Right lobe of liver (tissue), 6 donors: ENCODE measurements at regions not wholly inside any gene's neighbourhood (a gene's known extent, or its start where the extent isn't known, plus 50 kb on each side); places are given as distances from the start of the nearest gene placed in this dataset.
A peak's percentile ranks its signal among the peaks of the same experiment; 100 is the strongest.

Experiments used
- ATAC-seq, 4 donors: fragments of 200-7000 bp; cut with Tn5 transposase; one replicate each; pipeline ENCODE4 v1.9.1; 2020; ENCODE audit warnings: mild to moderate bottlenecking in 4 of 4, moderate library complexity in 4 of 4
- DNase-seq, 3 donors: peaks; one replicate each; pipeline ENCODE4 v3.0.0-alpha.2; 2020
- H3K27ac ChIP-seq, 3 donors: fragments of 200-600 bp; one replicate each; pipeline ENCODE4 v1.8.0; 2022
- H3K27me3 ChIP-seq, 2 donors: fragments of 200-600 bp; one replicate each; pipeline ENCODE4 v1.8.0; 2022
- H3K36me3 ChIP-seq, 4 donors: fragments of 200-600 bp; sonication (generic) in 1 of 4; one replicate each; pipeline versions ENCODE4 v1.5.1 to v1.8.0; 2017 to 2022; ENCODE audit warnings: control low read depth in 1 of 4
- H3K4me1 ChIP-seq, 4 donors: fragments of 200-600 bp; sonication (generic) in 1 of 4; one replicate each; pipeline versions ENCODE4 v1.5.1 to v1.8.0; 2017 to 2022; ENCODE audit warnings: control low read depth in 1 of 4
- H3K4me3 ChIP-seq, 3 donors: fragments of 200-600 bp; one replicate each; pipeline ENCODE4 v1.8.0; 2022
- H3K9me3 ChIP-seq, 4 donors: fragments of 200-600 bp; sonication (generic) in 1 of 4; one replicate each; pipeline versions ENCODE4 v1.5.1 to v1.8.0; 2017 to 2022; ENCODE audit warnings: control low read depth in 1 of 4
- POLR2A ChIP-seq: fragments of 450-650 bp; IDR thresholded peaks from one replicate; pipeline ENCODE4 v1.6.1; 2017; ENCODE audit warnings: antibody characterized with exemption, mild to moderate bottlenecking
- WGBS: methylation state at CpG from one replicate; pipeline ENCODE4 v1.1.6; 2018; ENCODE audit warnings: low coverage, low lambda C conversion rate; ENCODE audit not compliant: insufficient coverage; ENCODE audit errors: missing lambda C conversion rate; 5-methylcytosine and 5-hydroxymethylcytosine counted together
- intact Hi-C, 2 donors: fragments of 100-400 bp; cut with DNase I; formaldehyde crosslinking; loops; one replicate each; pipeline versions ENCODE4 v1.11.2 to v1.14.1; 2022
- TF ChIP-seq, protein P1 (sequence below), 4 donors: fragments of 200-600 bp in 3 of 4; fragments of 450-650 bp in 1 of 4; IDR thresholded peaks; one replicate each; pipeline versions ENCODE4 v1.5.1 to v1.8.0; 2016 to 2022; ENCODE audit warnings: antibody characterized with exemption in 4 of 4, mild to moderate bottlenecking in 2 of 4
- donor health status: DM: no; HTN: yes; CAD: no.
- donor health status: DM: no; HTN: no; CAD: no.
- donor health status: DM: no; HTN: no; CAD: no.
- donor health status: DM: no; HTN: yes; CAD: no.
- donor health status: DM: no; HTN: yes; CAD: no.

DNA sequence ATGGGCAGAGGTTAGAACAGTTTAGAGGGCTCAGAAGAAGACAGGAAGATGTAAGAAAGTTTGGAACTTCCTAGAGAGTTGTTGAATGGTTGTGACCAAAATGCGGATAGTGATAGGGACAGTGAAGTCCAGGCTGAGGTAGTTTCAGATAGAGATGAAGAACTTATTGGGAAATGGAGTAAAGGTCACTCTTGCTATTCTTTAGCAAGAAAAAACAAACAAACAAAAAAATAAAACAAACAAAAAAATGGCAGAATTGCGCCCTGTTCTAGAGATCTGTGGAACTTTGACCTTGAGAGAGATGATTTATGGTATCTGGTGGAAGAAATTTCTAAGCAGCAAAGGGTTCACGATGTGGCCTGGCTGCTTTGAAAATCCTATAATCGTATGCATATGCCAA is 185.1 kb upstream of the SFRP2 start:
- Histone ChIP-seq H3K27me3 (no peaks in the 10 kb centered on the region), H3K9me3 (peaks cover 0 to 3% (median 0%) of the 10 kb centered on the region in 4 donors), H3K4me3 (no peak overlapping the region), H3K4me1 (peaks cover 0 to 6% (median 0%) of the 10 kb centered on the region in 4 donors), H3K27ac (peak overlapping the region in 1 of 3 donors; percentile 46), H3K36me3 (no peaks in the 10 kb centered on the region)
- 19% methylated on average over 4 of the region's 4 CpGs for WGBS
- no peak for DNase-seq
- TF ChIP-seq, protein P1, sequence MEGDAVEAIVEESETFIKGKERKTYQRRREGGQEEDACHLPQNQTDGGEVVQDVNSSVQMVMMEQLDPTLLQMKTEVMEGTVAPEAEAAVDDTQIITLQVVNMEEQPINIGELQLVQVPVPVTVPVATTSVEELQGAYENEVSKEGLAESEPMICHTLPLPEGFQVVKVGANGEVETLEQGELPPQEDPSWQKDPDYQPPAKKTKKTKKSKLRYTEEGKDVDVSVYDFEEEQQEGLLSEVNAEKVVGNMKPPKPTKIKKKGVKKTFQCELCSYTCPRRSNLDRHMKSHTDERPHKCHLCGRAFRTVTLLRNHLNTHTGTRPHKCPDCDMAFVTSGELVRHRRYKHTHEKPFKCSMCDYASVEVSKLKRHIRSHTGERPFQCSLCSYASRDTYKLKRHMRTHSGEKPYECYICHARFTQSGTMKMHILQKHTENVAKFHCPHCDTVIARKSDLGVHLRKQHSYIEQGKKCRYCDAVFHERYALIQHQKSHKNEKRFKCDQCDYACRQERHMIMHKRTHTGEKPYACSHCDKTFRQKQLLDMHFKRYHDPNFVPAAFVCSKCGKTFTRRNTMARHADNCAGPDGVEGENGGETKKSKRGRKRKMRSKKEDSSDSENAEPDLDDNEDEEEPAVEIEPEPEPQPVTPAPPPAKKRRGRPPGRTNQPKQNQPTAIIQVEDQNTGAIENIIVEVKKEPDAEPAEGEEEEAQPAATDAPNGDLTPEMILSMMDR (IDR thresholded peaks at IDR 0.05) = no peak
- TF ChIP-seq POLR2A = no peak
- intact Hi-C loops = no loop called here
- peak; percentile 59 to 83 (median 62) for ATAC-seq

DNA sequence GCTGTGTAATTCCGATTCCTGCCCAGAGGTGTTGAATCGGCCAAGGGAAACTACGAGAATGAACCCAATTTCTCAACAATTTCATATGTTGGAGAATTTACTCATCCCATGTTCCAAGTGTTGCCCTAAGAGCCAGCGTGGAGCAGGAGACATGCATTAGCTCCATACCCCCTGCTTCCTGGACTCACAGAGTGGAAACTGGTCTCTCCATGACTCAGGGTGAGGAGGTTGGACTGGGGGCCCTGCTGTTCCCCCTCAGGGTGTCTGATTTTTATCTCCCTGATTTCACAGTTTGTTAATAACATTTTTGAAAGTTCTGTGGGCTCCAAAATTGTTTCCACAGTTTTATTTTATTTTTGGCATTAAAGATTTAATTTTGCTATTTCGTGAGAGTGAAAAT is 183.0 kb upstream of the SFRP2 start:
- H3K4me3 ChIP-seq = no peak overlapping the region
- WGBS = 85% methylated on average over 5 of the region's 5 CpGs
- peaks cover 0 to 6% (median 0%) of the 10 kb centered on the region in 4 donors for H3K4me1 ChIP-seq
- TF ChIP-seq, protein P1 (IDR thresholded peaks at IDR 0.05) = no peak
- no peak for TF ChIP-seq POLR2A
- peaks cover 0 to 3% (median 0%) of the 10 kb centered on the region in 4 donors for H3K9me3 ChIP-seq
- no peaks in the 10 kb centered on the region for H3K36me3 ChIP-seq
- DNase-seq (no peak), ATAC-seq (no peak)
- intact Hi-C loops = no loop called here
- H3K27ac ChIP-seq = no peak overlapping the region
- H3K27me3 ChIP-seq = no peaks in the 10 kb centered on the region

DNA sequence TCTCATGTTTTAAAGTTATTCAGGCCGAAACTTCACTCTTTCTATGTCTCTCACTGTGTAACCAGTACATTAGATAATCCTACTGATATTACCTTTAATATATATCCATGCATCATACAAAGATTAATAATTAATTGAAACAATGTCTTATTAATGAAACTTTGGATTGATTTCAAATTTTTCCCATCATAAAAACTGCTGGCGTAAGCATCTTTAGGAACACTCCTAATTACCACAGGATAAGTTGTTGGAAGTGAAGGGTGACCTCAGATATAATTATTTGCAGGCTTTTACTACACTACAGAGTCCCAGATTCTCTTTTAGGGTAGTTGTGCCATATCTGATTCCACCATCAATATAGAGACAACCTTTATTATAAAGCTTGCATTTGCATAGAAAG is 181.3 kb upstream of the SFRP2 start:
- H3K9me3 ChIP-seq = peaks cover 0 to 3% (median 0%) of the 10 kb centered on the region in 4 donors
- DNase-seq = no peak
- ATAC-seq = no peak
- H3K36me3 ChIP-seq = no peaks in the 10 kb centered on the region
- H3K4me1 ChIP-seq = peaks cover 0 to 6% (median 0%) of the 10 kb centered on the region in 4 donors
- no peak overlapping the region for H3K27ac ChIP-seq
- H3K27me3 ChIP-seq = no peaks in the 10 kb centered on the region
- TF ChIP-seq, protein P1 (IDR thresholded peaks at IDR 0.05) = no peak
- intact Hi-C loops = no loop called here
- 83% methylated on average over 2 of the region's 2 CpGs for WGBS
- H3K4me3 ChIP-seq = no peak overlapping the region

DNA sequence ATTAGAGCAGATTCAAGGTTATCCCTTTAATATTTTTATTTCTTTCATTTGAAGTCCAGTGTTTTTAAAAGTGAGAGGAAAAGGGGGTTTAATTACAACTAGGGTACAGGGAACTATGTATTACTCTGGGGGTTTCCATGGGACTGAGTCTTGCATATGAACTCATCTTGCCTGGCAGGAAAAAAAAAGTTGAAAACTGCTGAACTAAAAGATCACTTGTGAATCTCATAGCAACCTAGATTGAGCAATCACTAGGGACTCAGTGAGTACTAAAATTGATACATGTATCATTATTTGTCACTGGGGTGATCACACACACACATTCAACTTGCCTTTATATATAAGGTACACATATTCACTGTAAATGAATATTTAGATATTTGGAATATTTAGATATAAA is 180.7 kb upstream of the SFRP2 start:
- TF ChIP-seq POLR2A = no peak
- TF ChIP-seq, protein P1 (IDR thresholded peaks at IDR 0.05) = no peak
- DNase-seq (no peak), ATAC-seq (no peak)
- no peak overlapping the region for H3K4me3 ChIP-seq
- peaks cover 0 to 4% (median 0%) of the 10 kb centered on the region in 4 donors for H3K4me1 ChIP-seq
- H3K36me3 ChIP-seq = no peaks in the 10 kb centered on the region
- H3K27ac ChIP-seq = no peak overlapping the region
- intact Hi-C loops = no loop called here
- H3K27me3 ChIP-seq = no peaks in the 10 kb centered on the region
- peaks cover 0 to 3% (median 0%) of the 10 kb centered on the region in 4 donors for H3K9me3 ChIP-seq

DNA sequence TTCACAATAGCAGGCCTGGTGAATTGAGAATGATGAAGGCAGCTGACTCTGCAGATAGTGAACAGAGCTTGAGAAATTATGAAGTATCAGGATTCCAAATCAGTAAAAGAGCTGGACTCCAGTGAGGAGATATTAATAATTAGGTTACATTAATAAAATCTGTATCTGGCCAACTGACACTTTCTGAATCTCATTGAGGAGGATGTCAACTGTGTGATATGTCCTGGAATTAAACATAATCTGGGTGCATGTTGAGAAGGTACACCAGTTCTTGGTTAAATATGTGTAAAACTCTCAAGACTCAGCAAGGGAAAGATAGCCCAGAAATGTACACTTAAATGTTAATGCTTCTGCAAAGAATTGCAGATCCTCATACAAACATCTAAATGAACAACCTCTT is 177.8 kb upstream of the SFRP2 start:
- H3K36me3 ChIP-seq = no peaks in the 10 kb centered on the region
- no peak for ATAC-seq
- no peaks in the 10 kb centered on the region for H3K27me3 ChIP-seq
- H3K27ac ChIP-seq = no peak overlapping the region
- no peak overlapping the region for H3K4me3 ChIP-seq
- TF ChIP-seq POLR2A = no peak
- TF ChIP-seq, protein P1 (IDR thresholded peaks at IDR 0.05) = no peak
- no peaks in the 10 kb centered on the region for H3K9me3 ChIP-seq
- DNase-seq = no peak
- no peaks in the 10 kb centered on the region for H3K4me1 ChIP-seq
- intact Hi-C loops = no loop called here
